RWPE2 (cell line): ENCODE measurements at regions not wholly inside any gene's neighbourhood (a gene's known extent, or its start where the extent isn't known, plus 50 kb on each side); places are given as distances from the start of the nearest gene placed in this dataset.

ENCODE experiments used
- ATAC-seq: fragments of 200-7000 bp; cut with Tn5 transposase; 3 replicates; pipeline ENCODE4 v1.9.1; 2021; ENCODE audit warnings: low read depth
- DNase-seq: peaks from one replicate; pipeline ENCODE4 v3.0.0-alpha.2; 2020; ENCODE audit warnings: low spot score
- H3K27ac ChIP-seq: fragments of 450-650 bp; 2 replicates; pipeline ENCODE4 v1.5.1; 2017; ENCODE audit warnings: mild to moderate bottlenecking; ENCODE audit not compliant: poor library complexity, severe bottlenecking
- H3K27me3 ChIP-seq: fragments of 250-450 bp; sonication (Bioruptor Pico); 2 replicates; pipeline ENCODE4 v1.5.1; 2021; ENCODE audit warnings: mild to moderate bottlenecking, moderate library complexity; ENCODE audit not compliant: insufficient read depth, poor library complexity, severe bottlenecking
- H3K36me3 ChIP-seq: fragments of 250-450 bp; sonication (Bioruptor Pico); 2 replicates; pipeline ENCODE4 v1.5.1; 2020; ENCODE audit warnings: low read depth, mild to moderate bottlenecking, moderate library complexity
- H3K4me1 ChIP-seq: fragments of 250-450 bp; sonication (Bioruptor Pico); 2 replicates; pipeline ENCODE4 v1.5.1; 2021; ENCODE audit warnings: mild to moderate bottlenecking, moderate library complexity; ENCODE audit not compliant: insufficient read depth, poor library complexity, severe bottlenecking
- H3K4me3 ChIP-seq: fragments of 250-450 bp; sonication (Bioruptor Pico); 2 replicates; pipeline ENCODE4 v1.5.1; 2021; ENCODE audit warnings: mild to moderate bottlenecking, moderate library complexity; ENCODE audit not compliant: severe bottlenecking
- H3K9me3 ChIP-seq: fragments of 250-450 bp; sonication (Bioruptor Pico); 2 replicates; pipeline ENCODE4 v1.5.1; 2021; ENCODE audit warnings: mild to moderate bottlenecking, moderate library complexity; ENCODE audit not compliant: severe bottlenecking
- CTCF ChIP-seq: fragments of 450-650 bp; IDR thresholded peaks from one replicate; pipeline ENCODE4 v1.5.1; 2017; ENCODE audit warnings: mild to moderate bottlenecking, moderate library complexity; ENCODE audit not compliant: poor library complexity, severe bottlenecking

- H3K36me3 ChIP-seq: no peaks in the 10 kb centered on the region
- no peak for ATAC-seq
- no peak for DNase-seq
Measured at GRCh38 chr16:63714876-63715275, 1407.0 kb downstream of the CDH11 start.

GRCh38 chr16:63712725-63713124 lies 1409.1 kb downstream of the CDH11 start:
- H3K27me3 ChIP-seq: no peaks in the 10 kb centered on the region
- no peak overlapping the region for H3K27ac ChIP-seq
- H3K36me3 ChIP-seq: no peaks in the 10 kb centered on the region
- ATAC-seq (no peak), DNase-seq (no peak)
- no peaks in the 10 kb centered on the region for H3K9me3 ChIP-seq
- H3K4me3 ChIP-seq: no peak overlapping the region
- H3K4me1 ChIP-seq: no peaks in the 10 kb centered on the region
- no peak for TF ChIP-seq CTCF

More at GRCh38 chr16:63714876-63715275, 1407.0 kb downstream of the CDH11 start:
- Histone ChIP-seq H3K4me1 (no peaks in the 10 kb centered on the region), H3K4me3 (no peak overlapping the region), H3K9me3 (no peaks in the 10 kb centered on the region), H3K27me3 (no peaks in the 10 kb centered on the region), H3K27ac (no peak overlapping the region)
- TF ChIP-seq CTCF: no peak

DNA sequence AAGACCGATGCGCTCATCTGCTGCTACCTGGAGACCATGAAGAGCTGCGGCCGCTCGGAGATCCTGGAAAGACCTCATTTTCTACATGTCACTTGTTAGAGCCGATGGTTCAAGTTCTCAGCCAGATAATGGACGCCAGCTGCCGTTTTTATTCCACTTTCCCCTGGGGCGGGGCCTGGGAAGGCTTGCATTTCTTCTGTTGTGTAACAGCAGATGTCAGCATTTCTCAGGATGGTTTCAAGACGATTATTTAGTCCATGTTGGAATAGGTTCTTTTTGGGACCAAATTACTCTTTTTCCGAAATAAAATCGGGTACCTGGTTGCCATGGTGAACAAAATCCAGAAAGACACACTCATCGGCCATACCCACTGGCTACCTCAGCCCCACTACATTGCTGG lies 1418.3 kb downstream of the CDH11 start:
- no peak for DNase-seq
- Histone ChIP-seq H3K27me3 (no peaks in the 10 kb centered on the region), H3K27ac (no peak overlapping the region), H3K4me3 (no peak overlapping the region), H3K4me1 (no peaks in the 10 kb centered on the region), H3K9me3 (no peaks in the 10 kb centered on the region), H3K36me3 (no peaks in the 10 kb centered on the region)
- TF ChIP-seq CTCF: no peak
- no peak for ATAC-seq

GRCh38 chr16:63702981-63703590 lies 1418.8 kb downstream of the CDH11 start:
- TF ChIP-seq CTCF: no peak
- Histone ChIP-seq H3K36me3 (no peaks in the 10 kb centered on the region), H3K27me3 (no peaks in the 10 kb centered on the region), H3K4me1 (no peaks in the 10 kb centered on the region), H3K4me3 (no peak overlapping the region), H3K27ac (no peak overlapping the region), H3K9me3 (no peaks in the 10 kb centered on the region)
- 0 out of 3 replicates have a peak, but pooled peaks have one; percentile 17 for ATAC-seq
- no peak for DNase-seq

- no peak for TF ChIP-seq CTCF
- Histone ChIP-seq H3K4me1 (no peaks in the 10 kb centered on the region), H3K9me3 (no peaks in the 10 kb centered on the region), H3K27me3 (no peaks in the 10 kb centered on the region), H3K4me3 (no peak overlapping the region), H3K36me3 (no peaks in the 10 kb centered on the region), H3K27ac (no peak overlapping the region)
- DNase-seq: no peak
- no peak for ATAC-seq
Measured at GRCh38 chr16:63697736-63698135, 1424.1 kb downstream of the CDH11 start.
